Effector CD4-positive, alpha-beta T cell (primary cell): ENCODE measurements at regions not wholly inside any gene's neighbourhood (a gene's known extent, or its start where the extent isn't known, plus 50 kb on each side); places are given as distances from the start of the nearest gene placed in this dataset.
"Not testable (repeated sequence)": the region's sequence is repeated elsewhere in the genome, so short reads cannot be mapped to it uniquely, and the experiment has no call there.

Experiments
- DNase-seq: peaks from one replicate; pipeline ENCODE4 v3.0.0-alpha.2; 2020

DNA sequence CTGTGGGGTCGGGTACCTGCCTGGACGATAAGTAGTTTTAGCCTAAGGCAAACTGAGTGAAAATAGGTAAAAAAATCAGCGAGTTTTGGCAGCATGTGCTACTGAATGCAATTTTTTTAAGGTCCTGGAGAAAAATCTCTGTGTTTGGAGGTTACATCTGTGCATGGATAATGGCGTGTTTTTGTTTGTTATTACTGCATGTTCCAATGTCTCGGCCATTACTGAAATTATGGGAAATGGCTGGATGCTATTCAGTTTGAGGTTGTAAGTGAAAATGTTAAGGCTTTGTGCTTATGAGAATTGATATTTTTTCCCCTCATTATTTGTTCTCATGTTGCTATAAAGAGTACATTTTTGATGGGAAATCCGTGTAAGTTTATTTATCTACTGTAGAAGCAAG, 441.7 kb downstream of the PRDM2 start:
- DNase-seq = no peak

DNA sequence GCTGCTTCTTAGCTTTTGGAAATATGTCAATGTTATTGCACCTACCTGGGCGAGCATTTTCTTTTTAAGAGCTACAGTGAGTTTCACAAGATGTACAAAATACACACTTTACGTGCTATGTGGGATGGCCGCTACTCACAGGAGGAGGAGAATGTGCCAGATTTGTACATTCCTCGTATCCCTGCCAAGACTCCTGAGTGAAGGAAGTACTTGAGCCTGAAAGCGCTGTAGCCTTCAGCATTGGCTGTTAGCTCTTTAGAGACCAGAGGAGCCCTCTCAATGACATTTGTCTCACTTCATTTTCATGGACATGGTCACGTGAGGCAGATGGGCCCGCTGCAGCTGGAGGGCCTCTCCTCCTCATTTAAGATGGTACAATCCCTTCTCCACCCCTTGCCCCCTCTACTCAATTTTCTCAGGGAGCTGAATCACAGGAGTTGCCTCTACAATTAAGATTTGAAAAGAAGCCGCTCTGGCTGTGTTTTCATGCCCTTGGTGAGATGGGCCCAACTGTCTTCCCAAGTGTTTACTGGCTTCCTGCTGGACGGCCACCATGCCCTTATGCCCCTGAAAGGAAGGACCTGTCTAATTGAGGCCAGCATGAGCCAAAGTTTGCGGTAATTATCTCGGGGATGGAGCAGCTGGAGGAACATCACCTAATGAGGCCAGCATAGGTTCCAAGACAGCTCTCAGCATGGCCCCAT, 442.6 kb downstream of the PRDM2 start:
- DNase-seq = no peak

DNA sequence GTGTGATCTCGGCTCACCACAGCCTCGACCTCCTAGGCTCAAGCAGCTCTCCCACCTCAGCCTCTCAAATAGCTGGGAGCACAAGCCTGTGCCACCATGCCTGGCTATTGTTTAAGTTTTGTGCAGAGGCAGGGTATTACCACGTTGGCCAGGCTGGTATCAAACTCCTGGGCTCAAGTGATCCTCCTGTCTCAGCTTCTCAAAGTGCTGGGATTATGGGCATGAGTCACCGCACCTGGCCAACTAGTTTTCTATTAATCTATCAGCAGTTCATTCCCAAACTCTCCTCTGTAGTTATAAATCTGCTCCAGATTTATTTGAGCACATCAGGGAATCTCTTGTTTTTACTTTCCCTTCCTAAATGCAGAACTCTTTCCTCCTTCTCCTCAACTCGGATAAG, 443.8 kb downstream of the PRDM2 start:
- DNase-seq = no peak

DNA sequence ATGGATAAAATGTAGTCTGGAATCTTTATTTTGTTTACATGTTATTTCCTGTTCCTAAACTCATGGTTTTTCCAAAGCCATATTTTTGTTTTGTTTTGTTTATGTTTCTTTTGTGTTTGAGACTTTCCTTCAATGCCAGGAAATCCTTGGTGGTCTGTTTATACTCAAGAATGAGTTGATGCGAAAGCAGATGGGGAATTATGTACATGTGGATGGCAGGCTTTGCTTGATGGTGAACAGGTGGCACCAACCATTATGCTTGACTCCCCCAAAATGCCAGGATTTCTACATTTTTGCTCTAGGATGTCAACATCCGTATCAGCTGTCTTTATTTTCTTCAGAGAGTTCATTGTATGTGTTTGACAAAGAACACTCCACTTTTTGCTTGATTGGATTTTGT, 448.5 kb downstream of the PRDM2 start:
- DNase-seq = no peak

DNA sequence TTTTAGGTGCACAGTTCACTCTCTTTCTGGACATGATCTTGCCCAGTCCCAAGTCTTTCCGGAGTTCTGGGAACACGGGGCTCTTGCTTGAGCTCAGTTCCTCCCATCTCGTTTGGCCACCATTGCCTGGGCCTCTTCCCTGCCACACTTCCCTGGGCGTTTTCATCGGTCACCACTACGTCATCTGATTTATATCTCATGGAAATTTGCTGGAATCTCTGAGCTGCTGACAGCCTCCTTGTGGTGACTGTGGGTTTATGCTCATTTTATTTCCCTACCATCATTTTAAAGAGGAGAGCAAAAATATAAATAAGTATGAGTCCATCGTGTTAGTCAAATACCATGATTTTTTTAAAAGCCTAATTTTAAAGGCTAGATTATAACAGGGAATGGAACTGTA, 449.1 kb upstream of the KAZN start:
- no peak for DNase-seq

DNA sequence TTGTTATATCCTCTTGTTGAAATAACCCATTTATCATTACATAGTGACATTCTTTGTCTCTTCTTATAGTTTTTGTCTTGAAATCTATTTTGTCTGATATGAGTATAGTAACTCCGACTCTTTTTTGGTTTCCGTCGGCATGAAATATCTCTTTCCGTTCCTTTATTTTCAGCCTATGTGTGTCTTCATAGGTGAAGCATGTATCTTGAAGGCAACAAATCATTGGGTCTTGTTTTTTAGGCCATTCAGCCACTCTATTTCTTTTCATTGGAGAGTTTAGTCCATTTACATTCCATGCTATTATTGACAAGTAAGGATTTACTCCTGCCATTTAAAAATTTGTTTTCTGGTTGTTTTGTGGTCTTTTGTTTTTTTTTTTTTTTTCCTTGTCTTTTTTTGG, 441.9 kb upstream of the KAZN start:
- DNase-seq = no peak

DNA sequence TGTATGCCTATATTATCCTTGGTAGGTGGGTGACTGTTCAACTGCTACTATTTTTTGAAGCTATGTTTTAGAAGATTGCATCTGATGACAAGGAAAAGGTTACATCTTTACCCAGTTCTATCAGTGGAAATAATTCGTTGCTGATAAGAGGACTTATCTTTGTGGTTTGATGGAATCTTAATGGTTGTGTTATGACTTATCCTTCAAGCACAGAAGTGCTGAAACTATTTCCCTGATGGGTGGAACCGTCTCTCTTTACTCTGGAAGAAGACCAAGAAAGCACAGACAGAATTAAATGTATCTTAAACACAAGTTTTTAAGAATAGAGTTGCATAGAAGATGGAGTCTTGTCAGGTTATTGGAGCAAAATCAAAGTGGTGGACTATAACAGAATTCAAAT, 437.7 kb upstream of the KAZN start:
- no peak for DNase-seq

DNA sequence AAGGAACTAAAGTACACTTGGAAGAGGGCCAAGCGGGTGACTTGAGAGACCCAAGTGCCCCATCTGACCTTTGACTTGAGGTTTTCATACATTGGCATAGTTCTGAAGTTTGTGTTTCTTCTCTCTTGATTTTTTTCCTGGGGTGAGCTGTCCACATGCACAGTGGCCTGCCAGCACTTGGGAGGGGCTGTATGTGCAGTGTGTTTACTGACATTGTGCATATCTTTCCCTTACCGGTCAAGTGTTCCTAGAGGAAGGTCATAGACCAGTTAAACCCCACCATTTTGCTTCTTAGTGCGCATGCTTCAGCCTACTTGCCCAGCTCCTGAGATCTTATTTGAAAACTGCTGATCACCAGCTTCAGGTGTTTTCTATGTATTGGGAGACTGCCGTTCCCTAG, 435.2 kb upstream of the KAZN start:
- no peak for DNase-seq

DNA sequence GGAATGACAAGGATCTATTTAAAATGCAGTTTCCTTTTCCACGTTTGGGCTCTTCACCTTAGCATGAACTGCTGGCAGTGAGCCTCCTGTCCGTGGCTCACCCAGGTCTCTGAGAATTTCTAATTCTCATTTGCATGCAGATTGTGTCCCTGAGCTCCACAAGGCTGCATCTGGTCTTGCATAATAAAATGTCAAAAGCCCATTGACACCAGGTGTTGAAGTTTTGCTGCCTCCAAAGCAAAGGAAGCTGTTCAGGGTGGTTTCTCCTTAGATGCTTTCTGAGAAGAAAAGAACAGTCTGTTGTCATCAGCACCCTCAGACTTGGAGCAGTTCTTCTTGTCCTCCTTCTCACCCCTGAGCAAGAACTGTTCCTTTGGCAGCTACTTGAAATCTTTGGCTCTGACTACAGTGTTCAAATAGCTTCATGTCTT, 433.1 kb upstream of the KAZN start:
- no peak for DNase-seq

DNA sequence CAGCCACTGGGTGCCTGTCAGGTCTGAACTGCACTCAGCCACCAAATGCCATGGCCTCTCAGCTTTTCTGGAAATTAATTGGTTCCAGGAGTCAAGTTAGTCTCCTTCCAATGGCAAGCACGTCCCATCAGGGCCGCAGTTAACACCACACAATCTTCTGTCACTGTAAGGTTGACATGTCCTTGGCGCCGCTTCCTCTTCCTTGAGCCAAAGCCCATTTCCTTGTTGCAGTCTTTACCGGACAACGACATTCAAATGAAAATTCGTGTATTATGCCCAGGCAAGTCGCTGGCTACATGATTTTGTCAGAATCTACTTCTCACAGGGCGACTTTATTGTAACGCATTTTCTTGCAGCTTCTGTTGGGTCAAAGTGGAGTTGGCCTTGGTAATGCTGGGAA, 430.6 kb upstream of the KAZN start:
- DNase-seq = no peak

DNA sequence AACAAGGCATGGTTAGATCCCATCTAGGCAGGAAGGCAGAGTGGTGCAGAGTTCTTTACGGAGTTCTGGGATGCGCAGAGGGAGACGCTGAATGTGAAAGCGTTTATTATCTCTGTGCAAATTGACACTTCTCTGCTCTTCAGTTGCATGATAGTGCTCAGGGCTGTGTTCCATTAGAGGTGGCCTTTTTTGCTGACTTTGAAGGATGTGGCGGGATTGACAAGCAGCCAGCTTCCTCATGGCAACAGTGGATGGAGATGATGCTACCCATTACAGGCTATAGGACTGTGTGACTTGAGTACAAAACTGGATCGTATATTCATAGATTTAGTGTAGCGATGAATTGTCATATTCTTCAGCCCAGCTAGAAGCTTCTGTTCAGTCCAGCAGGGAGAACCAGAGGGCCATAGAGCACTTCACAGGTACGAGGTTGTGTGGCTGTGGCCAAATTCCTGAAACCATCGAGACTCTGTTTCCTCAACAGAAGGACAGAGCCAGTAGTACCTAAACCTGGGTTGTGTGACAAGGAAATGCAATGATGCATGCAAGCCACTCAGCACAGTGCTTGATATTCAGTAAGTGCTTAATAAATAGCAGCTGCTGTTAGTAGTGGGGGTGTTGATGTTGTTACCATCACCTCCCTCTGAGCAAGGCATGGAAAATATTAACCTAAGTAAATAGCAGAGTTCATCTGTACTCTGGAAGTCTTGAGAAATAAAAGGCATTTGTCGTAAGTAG, 430.0 kb upstream of the KAZN start:
- no peak for DNase-seq

DNA sequence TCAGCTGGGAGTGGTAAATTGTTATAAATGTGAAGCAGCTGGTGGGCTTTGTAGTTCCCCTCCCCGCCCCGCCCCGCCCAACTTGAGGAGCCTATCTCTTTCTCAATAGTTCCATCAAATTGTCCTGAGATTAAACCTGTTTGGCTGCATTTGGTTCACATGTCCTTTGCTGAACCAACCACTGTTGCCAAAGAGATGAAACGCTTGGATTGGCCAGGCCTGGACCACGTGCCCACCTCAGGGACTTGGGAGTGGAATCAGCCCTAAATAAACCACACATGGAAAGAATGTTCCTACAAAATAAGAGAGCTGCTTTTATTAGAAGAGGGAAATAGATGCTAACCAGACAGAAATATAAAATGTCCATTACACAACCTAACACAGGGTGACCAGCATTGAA, 424.9 kb upstream of the KAZN start:
- DNase-seq = no peak

DNA sequence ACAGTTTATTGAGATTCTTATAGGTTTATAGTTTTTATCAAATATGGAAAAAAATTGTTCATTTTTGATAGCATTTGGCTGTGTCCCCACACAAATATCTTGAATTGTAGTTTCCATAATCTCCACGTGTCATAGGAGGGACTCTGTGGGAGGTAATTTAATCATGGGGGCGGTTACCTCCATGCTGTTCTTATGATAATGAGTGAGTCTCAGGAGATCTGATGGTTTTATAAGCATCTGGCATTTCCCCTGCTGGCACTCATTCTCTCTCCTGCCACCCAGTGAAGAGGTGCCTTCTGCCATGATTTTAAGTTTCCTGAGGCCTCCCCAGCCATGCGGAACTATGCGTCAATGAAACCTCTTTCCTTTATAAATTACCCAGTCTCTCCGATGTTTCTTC, 420.6 kb upstream of the KAZN start:
- not testable (repeated sequence) for DNase-seq

DNA sequence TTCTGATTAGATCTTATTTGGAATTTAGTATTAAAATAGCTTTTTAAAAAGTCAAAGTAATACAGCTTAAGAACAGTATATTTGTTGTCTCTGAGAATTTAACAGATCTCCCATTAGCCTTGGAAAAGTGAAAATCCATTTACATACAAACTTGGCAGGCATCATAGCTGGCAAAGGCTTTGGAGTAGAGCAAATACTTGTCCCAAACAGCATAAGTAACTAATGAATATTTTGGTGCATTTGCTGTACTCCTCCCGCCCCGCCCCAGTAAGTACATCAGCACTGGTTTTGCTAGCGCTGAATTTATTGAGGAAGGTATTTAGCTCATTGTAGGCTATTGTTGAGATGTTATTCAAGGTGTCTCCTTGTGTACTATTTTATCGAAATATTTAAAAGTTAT, 417.7 kb upstream of the KAZN start:
- DNase-seq = no peak

DNA sequence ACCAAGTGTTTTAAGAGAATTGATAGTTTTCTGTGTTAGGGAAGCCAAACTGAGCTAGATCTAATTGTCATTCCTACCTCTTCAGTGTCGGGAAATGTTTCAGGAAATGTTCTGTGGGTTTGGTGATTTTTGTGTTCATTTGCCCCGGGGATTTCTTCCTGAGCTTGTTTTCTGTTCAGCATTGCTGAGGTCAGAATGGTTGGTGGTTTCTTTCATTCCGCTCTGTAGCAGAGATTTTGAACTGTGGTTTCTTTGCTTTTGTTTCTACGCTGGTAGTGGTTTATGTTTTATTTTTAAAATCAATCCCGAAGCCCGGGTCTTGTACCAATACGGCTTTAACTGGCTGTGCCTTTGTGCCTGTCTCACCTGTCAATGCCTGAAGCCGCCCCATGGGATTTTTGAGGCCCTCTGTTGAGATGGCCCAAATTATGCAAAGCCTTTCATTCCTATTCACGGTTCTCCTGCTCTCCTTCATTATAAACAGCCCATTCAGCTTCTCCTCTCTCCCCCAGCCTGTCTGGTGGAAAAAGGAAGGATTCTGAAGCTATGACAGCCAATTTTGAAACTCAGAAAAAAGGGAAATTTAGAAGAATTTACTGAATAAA, 417.2 kb upstream of the KAZN start:
- no peak for DNase-seq

DNA sequence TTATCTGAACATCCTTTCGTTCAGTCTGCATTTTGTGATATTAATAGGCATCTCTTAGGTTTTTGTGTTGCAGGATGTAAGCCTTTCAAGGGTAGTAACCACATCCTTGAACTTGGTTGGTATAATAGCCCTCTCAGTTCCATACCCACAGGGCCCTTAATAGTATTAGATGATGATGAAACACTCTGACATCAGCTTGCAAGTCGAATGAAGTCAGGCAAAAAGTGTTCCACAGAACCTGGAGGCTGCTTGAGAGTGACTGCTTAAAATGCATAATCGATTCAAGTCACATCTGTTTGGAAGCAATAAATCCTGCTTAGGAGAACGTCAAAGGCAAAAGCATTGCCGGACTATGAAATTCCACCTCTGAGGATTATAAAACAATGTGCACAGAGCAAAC, 415.6 kb upstream of the KAZN start:
- no peak for DNase-seq

DNA sequence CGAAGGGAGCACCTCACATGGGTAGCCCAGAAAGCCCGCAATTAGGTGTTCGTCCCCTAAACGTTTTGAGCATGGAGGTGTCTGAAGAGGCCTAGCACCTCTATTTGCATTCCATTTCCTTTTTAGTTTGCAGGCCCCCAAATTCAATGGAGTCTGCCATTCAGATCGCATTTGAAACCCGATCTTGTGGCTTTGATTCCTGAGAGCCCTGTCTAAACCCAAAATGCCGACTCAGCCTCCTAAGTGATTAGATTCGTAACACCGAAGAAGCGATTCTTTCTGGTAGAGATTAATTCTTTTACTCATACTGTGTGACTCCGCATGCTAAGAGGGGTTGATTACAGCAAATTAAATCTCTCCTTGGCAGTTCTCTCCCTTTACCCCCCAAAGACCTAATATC, 415.2 kb upstream of the KAZN start:
- no peak for DNase-seq

DNA sequence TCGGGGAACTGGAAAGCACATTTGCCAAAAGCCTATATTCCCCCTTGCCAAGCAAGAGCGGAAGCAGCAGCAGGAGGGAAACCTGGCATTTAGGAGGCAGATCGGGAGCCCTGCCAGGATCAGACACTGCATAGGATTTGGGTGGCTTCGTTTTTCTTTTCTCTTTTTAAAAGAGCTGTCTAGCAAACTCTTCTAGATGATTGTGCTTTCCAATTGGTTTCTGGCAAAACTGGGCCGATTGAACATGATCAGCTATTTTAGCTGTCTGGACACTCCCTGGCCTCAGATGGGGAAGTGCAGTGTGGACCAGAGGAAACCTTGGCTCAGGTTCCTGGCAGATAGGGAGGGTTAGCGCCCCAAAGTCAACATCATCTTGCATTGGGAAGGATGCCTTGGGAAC, 414.0 kb upstream of the KAZN start:
- no peak for DNase-seq

DNA sequence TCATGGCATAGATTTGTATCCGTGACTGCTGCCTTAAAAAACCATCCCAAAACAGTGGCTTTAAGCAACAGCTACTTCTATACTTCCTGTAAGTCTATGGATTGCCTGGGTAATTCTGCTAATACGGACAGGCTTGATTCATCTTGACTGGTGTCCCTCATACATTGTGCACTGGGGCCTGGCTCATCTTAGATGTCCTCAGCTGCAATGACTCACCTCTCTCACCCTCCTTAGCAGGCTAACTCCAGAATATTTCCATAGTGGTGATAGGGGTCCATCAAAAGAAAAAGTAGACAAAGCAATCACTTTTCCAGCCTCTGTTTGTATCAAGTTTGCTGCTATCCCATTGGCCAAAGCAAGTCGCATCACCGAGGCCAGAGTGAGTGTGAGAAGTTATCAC, 409.1 kb upstream of the KAZN start:
- no peak for DNase-seq

DNA sequence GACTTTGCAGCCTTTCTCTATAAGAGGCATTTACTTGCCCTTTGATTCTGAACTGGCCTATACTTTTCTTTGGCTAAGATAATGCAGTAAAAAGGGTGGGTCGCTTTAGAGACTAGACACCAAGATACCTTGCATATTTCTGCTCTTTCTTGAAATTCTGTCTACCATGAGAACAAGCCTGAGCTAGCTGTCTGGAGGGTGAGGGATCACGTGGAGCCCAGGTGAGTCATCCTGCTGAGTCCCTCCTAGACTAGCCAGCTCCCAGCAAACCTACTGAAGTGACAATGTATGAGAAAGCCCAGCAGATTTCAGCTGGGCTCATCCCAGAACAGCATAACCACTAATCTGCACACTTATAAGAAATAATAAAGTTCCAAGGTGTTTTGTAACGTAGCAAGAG, 408.0 kb upstream of the KAZN start:
- DNase-seq = no peak

DNA sequence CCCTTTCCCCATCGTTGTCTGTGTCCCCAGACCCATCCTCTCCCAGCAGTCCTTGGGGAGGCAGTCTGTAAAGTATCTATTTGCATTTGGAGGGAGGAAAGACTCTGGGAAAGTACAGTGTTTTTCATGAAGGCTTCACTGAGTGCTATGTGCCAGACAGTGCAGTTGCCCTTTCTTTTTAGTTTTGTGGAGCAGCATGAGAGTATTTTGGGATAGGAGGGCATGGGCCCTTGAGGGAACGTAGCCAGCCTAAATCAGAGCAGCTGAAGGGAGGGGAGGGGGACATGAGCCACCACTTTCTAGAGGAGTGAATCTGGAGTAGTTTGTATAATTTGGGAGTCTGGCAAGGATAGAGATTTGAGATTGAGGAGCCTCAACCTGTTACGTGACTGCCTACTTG, 404.0 kb upstream of the KAZN start:
- DNase-seq = no peak

DNA sequence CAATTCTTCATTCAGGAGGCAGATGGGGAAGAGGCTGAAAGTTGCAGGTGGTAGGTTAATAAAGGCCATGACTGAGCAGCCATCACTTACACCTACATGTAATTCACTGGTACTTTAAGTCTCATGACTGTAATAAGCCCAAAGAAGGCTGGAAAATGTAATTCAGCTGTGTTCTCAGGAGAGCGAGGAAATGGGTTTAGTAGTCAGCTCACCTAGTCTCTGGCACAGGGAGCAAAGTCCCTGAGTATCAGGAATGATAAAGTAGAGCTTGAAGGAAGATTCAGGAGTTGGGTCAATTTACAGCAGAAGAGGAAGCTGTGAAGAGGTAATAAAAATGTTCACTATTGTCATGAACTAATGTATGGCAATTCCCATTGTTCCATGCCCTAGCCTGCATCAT, 393.4 kb upstream of the KAZN start:
- DNase-seq = no peak

DNA sequence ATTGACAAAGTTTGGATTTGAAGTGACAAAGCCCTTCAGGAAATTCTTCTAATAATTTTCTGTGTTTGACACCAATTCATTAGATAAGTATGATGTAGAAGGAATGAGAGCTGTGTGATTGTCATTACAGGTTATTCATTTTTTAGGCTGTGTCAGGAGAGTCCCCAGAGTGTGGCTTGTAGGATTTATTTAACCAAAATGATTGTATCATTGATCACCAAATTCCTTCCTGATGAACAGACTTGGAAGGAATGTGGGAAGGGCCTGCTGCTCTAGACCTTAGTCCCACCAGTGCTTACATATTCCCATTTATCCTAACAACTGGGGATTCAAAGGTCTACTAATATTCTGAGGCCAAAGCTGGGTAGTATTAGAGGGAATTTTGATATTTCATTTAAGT, 383.3 kb upstream of the KAZN start:
- DNase-seq = no peak

DNA sequence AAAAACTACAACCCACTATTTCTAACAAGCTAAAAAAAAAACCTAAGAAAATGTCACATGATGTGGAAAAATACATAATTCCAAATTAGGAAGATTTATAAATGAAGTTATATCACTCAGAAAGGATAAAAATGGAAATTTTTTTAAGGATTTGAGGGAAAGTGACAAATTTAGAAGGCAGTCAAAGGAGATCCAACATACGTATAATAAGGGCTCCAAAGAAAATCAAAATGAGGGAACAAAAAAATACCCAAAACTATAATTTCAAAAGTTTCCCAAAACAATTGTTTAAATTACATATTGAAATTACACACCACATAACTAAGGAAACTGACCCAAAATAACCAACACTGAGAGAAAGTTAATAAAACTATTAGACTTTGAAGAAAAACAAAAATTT, 381.1 kb upstream of the KAZN start:
- no peak for DNase-seq

DNA sequence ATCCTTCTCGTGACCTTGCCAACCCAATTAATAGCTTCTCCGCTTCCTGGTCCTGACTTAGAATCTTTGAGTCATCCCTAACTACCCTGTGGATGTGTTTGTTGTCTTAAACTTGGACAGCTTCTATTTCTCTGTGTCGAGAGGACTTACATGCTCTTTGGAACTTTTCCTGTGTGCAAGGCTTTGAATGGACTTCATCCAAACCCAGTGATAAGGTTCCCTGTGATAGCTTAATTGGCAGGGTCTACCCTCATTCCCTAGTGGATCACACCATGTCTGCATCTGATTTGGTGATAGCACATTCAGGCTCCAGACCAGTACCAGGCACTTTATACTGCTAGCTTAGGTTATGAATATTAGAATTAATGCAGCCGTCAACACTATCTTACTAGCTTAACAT, 378.2 kb upstream of the KAZN start:
- DNase-seq = no peak
